IPS DF 4.7 (cell line): ENCODE measurements at regions not wholly inside any gene's neighbourhood (a gene's known extent, or its start where the extent isn't known, plus 50 kb on each side); places are given as distances from the start of the nearest gene placed in this dataset.

ENCODE experiments used
- DNase-seq: peaks from one replicate; pipeline ENCODE4 v3.0.0-alpha.2; 2013; ENCODE audit warnings: low spot score; ENCODE audit errors: extremely low read depth

DNA sequence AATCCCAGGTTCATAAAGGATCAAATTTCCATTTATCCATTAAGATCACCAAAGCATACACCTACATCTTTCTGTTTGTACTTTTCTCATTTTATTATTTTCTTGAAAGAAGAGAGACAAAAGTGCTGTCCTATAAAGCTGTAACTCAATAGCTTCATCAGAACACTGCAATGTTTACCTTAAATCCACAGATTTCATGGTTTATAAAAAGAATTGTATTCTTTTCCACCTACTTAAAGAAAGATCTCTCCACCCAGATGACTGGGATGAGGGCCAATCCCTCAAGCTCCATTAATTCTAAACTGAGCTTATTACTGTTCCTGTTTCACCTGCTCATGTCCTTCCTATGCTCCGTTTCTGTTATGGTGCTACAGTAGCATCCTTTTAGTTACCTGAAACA lies 470.6 kb downstream of the BCAT1 start:
- DNase-seq: no peak

DNA sequence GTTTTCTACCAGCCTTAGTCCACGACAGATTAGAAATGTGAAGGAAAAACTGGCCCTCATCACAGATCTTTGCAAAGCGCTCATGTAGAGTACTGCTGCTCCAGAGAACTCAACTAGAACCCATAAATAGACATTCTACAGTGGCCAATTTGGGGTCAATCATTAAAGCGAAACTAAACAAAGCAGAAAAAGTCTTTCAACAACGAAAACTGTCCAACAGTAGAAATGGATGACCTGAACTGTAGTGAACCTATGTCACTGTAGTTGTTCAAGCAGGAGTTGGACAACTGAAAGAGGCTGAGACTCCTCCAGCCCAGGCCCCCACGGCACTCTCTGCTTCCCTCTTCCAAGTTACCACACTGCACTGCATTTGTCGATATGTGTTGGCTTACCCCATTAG lies 472.6 kb downstream of the BCAT1 start:
- no peak for DNase-seq

DNA sequence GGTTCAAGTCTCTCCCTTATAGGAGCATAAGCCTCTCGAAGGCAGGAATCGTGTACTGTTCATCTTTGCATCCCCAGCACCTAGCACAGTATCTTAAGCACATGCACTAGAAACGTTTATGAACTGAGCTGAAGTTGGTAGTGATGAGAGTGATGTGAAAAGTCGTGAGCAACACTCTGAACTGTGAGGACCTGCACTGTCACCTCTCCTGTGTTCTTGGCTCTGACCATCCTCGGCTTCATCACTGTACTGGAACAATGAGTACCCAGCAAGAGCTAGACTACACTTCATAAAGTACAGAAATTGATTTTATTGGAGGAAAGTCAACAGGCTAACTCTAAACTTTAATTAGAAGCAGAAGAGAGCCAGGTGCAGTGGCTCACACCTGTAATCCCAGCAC lies 473.6 kb downstream of the BCAT1 start:
- DNase-seq: no peak

DNA sequence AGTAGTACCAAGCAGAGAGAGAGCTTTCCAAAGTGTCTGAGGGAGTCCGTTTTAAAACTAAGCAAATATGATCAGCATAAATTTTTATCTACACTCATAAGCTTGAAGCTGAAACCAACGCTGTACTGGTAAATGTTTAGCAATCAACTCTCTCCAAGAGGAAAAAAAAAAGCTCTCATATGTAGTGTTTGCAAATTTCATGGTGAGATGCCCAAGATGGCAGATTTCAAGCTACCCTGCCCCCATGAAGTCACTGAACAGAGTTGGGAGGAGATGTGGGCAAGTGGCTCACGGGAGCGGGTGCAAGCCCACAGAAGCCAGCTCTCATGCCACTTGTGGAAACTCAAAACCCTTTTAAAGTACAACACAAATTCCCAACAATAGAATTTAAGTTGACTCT lies 475.8 kb downstream of the BCAT1 start:
- DNase-seq: no peak

DNA sequence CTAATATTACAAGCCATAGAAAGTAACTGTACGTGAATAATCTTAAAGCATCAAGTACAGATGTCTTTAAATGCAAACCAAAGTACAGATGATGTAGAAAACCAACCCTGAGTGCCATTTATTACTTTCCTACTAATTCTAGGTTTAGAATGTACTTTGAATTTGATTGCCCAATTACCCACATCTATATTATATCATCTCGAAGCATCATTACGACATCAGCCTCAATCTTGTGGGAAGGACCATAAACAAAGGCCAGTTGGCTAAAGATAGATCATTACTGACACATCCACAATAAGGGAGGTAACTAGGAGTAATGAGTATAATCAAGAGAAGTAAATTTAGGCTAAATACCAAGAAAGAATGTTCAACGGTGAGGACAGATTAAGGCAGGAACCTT lies 478.9 kb downstream of the BCAT1 start:
- DNase-seq: no peak

DNA sequence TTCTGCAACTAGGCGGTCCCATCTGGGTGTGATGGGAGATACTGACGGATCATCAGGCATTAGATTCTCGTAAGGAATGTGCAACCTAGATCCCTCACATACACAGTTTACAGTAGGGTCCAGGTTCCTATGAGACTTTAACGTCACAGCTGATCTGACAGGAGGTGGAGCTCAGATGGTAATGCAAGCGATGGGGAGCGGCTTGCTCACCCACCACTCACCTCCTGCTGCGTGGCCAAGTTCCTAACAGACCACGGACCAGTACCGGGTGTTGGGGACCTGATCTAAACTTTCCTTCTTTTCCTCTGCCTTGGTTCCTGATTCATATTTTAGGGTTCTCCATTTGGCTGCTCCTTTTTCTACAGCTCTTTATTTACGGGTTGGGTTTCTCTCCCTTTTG lies 479.8 kb downstream of the BCAT1 start:
- DNase-seq: no peak

DNA sequence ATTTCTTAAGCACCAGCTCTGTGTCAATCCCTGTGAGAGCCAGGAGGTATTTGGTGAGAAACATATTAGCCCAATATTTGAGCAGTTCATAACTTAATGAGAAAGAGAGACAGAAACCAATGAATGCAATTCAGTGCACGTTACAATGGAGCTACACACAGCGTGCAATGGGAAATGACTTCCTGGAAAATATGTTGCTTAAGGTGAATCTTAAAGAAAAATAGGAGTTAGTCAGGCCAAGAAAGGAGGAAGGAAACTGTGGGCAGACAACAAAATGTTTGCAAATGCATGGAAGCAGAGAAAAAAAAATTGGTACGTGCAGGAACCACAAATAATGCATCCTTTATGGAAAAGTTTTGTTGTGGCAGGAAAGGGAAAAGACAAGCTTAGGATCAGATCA lies 481.7 kb downstream of the BCAT1 start:
- DNase-seq: no peak

DNA sequence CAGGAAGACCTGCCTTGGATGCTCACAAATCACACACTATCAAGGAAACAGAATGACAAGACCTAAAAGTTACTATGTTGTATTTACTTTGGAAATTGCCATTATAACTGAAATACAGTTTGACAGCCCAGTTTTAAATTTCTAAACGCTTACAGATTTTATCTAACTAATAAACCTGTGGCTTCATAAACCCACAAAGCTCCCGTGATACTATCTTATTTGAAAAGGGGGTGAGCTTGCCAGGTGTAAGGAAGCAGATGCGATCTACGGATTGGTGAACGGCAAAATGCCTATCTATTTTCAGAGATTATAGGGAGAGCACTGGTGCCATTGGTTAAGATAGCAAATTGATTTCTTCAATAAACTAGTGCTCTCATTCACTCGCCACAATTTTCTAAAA lies 485.5 kb downstream of the BCAT1 start:
- DNase-seq: no peak

DNA sequence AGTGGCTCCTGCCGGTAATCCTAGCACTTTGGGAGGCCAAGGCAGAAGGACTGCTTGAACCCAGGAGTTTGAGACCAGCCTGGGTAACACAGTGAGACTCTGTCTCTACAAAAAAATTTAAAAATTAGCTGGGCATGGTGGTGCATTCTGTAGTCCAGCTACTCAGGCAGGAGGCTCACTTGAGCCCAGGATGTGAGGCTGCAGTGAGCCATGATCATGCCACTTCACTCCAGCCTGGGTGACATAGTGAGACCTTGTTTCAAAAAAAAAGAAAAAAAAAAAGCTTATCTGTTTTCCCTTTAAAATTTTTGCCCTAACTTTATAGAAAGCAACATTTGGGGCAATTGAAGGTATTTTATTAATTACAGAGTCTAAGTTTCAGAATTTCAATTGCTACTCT lies 486.0 kb downstream of the BCAT1 start:
- DNase-seq: no peak

DNA sequence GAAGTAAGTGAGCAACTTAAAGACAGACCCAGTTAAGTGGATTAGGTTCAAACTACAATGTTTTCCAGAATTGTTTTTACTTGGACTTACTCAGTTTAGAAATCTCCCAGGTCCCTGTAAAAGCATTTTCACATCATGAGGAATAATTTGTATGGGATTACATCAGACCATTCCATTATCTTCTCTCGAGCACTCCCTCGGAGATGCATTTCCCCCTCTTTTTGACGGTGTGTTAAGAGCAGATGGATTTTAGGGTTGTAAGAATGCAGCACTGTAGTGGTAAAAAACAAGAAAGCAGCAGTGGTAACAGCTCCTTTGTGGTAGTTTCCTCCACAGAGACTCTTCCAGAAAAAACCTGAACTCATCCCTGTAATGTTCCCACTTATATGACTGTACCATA lies 488.4 kb downstream of the BCAT1 start:
- DNase-seq: no peak

DNA sequence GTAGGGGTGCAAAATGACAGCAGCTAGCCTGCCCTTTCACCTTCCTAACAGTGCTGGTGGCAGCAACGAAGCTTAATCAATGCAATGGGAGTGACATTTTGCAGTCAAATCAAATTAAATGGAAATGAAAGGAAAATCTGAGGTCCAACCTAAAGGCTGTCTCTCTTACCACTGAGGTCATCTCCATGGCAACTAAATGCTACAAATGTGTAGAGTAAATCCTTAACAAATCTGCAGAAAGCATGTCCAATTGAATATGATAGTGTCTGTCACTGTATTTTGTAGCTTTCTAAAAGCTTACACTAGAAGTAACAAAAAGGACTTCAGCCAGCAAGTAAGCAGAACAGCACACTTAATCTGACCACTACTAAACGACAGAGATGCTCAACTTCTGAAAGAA lies 488.8 kb downstream of the BCAT1 start:
- DNase-seq: no peak

DNA sequence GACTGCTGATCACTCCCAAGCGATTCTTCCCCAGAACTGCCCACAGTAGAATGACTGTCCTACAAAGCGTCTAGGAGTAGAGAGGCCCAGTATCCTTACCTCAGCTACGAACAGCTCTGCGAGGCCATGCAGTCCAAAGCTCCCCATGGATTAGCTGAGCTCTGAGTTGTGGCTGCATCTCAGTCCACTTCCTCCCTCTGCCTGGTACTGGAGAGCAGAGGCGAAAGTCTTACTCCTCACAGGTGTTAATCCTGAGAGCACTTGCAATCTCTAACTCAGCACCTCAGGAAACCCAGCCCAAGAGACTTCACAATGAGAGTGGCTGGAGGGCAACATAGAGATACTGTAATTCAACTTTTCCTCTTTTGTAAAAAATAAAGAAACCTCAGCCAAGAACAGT lies 493.1 kb downstream of the BCAT1 start:
- no peak for DNase-seq

DNA sequence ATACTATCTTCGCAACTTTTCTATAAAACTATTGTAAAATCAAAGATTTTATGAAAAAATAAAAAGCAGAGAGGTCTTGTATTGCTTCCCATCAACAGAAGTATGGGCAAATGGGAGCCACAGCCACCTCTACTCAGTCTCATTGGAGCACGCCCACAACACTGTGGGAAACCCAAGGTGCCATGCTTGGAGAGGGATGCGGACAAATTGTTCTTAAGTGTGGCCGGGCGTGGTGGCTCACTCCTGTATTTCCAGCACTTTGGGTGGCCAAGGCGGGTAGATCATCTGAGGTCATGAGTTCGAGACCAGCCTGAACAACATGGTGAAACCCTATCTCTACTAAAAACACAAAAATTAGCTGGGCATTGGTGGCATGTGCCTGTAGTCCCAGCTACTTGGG lies 498.2 kb upstream of the SOX5 start:
- DNase-seq: no peak

DNA sequence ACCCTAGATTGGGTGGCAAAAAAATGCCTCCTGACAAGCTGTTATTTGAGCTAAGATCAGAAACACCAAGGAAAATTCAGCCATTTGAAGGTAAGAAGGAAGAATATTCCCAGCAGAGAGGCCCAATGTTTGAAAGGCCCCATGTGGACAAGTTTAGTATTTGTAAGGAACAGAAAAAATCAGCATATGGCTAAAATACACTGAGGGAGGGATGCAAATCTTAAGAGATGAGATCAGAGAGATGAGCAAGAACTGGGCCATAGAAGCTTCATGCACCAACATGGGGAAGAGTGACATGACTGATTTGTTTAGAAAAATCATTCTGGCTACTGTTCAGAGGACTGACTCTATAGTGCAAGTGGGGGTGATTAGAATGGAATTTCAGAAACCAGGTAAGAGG lies 496.8 kb upstream of the SOX5 start:
- no peak for DNase-seq

DNA sequence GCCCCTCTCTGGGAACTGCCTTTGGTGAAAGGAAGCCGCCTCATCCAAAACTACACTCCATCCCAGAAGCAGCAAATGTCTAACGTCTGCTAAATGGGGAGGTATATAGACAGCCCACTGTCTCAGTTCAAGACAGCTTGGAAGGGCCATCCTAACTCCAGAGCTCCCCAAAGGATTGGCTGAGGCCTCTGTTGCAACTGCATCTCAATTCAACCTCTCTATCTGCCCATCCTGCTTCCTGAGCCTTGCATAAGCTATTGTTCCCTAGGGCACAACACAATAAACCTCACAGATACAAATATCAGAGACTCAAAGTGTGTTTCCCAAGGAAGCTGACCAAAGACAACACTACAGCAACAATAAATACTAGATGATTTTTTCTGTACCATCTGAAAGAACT lies 495.2 kb upstream of the SOX5 start:
- no peak for DNase-seq

DNA sequence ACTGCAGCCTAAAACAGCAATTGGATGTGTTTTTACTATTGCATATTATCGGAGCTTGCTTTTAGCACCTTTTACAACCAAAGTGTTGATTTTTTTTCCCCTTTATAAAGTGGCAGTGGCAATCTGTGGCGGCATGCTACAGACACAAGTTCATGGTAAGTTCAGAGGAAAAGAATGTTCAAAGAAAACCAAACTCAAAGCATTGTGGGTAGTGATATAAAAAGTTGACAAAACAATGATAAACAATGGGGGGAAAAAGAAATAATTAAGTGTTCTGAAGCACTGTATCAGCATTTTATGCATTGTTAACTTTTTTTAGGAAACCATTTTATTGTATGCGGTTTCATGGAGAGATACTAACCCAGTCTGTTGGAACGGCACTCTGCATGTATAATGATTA lies 492.0 kb upstream of the SOX5 start:
- no peak for DNase-seq

DNA sequence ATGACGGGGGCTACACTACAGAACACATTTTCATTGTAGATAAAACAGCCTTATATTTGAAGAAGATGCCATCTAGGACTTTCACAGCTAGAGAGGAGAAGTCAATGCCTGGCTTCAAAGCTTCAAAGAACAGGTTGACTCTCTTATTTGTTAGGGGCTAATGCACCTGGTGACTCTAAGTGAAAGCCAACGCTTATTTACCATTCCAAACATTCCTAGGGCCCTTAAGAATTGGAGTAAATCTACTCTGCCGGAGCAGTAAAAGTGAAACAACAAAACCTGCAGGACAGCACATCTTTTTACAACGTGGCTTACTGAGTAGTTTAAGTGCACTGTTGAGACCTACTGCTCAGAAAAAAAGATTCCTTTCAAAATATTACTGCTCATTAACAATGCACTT lies 487.2 kb upstream of the SOX5 start:
- DNase-seq: no peak

DNA sequence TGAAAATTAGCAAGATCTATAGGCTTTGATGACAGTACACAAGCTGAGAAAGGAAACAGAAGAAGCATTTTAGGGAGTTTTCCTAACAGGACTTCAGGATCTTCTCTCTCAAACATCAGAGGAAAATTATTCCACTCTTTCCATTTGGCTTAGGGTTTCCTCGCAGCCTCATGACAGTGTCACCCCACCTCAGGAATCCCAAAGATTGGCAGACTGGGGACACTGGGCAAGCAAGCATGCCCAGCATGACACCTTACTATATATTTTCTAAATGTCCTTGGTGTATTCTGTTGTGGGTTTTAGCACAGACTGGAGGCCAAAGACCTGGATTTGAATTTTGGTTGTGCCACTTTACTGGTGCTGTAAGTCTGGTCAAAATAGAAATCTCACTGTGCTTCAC lies 482.4 kb upstream of the SOX5 start:
- DNase-seq: no peak

DNA sequence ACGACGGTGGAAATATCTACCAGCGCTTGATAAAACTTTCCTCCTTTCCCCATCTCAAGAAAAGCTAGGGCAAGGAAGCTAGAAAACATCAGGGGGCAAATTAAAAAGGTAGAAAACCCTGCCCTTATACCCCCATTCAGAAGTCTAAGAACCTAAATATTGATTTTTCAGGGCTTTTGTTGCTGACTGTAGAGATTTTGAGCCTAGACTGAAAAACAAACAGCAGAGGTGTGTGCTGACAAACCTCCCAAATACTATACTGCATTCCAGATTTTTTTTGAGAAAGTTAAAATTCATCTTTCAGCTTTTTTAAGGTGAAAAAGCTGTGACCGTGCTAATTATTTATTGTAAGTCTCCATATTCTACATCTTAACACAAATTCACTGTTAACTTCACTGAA lies 478.3 kb upstream of the SOX5 start:
- no peak for DNase-seq

DNA sequence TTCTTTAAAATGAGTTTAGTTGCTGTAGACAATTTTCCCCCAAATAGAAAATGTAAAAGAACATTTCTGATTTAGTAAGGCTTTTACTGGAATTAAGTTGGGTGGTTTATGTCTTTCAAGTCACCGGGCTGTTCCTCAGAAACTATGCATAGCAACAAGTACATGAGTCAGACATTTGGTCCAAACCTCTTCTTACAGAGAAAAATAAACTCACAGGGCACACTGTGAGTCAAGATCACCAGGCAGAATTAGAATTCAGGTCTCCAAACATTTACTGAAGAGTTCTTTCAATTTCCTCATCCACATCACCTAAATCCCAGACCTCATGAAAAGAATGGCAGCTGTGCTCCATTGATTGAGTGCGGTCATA lies 476.1 kb upstream of the SOX5 start:
- DNase-seq: no peak

DNA sequence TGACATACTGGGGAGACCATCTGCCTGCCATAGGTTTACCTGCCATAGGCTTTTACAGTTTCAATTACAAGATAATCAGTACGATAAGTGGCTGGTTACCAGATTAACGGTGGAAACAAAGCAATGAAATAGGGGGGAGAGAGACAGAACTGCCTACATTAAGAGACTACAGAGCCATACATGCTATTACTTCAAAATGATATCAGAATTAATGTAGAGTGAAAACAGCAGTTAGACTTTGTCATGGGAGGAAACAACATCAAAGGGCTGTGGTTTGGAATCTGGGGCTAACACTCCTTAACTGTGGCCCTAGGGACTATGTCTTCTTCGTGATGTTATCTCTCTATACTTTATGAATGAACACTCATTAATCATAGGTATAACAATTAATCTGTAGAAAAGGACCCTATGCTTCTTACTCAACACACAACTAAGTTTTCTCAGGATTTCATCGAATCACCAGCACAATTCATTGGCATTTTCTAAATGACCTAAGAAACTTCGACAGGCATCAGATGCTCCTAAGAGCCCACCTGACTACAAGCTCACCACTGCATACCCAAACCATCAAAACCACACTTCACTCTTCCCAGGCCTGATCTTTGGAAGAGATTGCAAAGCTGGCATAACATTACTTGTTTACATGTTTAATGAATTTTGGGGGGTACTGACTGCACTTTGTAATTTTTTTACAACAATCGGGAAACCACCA lies 475.6 kb upstream of the SOX5 start:
- DNase-seq: no peak

DNA sequence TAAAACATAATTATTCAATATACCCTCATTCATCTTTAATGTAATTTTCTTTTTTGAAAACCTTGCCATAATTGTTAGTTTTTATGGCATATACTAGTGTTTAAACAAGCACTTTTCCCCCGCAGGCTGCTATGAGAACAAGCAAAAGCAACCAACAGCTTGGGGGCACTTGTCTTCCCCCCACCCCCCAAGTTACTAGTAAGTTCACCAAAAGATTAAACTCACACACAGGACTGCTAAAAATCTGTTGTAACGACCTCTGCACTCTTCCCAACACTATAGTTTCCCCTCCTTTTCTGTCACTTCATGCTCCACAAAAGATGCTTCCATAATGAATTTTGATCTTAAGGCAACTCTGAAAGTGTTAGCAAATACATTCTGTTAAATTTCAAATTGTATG lies 474.9 kb upstream of the SOX5 start:
- DNase-seq: no peak

DNA sequence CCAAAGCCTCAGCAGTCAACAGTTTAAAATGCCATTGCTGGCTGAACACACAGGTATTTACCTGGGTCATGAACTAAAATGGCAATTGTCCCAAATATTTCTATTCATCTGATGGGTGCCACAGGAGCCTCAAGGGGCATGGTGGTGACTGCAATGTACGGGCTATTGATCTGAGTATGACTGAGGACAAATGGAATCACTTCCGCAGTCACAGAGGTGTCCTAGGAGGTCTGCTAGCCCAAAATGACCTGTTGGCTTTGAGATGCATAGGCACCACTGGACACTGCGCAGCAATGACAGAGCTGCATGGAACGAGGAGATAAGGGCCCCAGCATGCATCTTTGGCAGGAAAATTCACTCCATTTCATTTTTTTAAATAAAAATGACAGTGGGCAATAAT lies 474.1 kb upstream of the SOX5 start:
- no peak for DNase-seq

DNA sequence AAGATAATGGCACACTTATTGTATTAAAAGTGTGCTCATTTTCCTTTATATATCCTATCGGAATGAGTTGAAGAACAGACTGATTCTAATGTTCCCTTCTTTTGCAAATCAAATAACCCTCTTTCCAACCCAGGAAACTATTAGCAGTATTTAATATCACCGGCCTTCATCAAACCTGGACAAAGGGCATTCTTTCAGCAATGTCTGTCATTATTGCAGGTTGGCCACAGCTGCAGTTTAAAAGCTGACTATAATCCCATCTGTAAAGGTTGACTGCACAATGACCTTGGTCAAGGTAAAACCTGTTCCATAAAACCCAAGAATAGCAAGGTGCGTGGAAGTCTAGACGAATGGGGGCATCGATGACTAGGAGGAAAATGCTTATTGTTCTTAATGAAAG lies 472.3 kb upstream of the SOX5 start:
- DNase-seq: no peak
